Testis (tissue), 2 donors: ENCODE measurements at regions not wholly inside any gene's neighbourhood (a gene's known extent, or its start where the extent isn't known, plus 50 kb on each side); places are given as distances from the start of the nearest gene placed in this dataset.

Experiments
- DNase-seq: peaks from one replicate; pipeline ENCODE4 v3.0.0-alpha.2; 2019
- H3K27ac ChIP-seq, 2 donors: fragments of 200-600 bp; sonication (generic); one replicate each; pipeline ENCODE4 v1.5.1; 2019
- H3K27me3 ChIP-seq: fragments of 200-600 bp; sonication (generic); one replicate; pipeline ENCODE4 v1.5.1; 2019
- H3K36me3 ChIP-seq: fragments of 200-600 bp; sonication (generic); one replicate; pipeline ENCODE4 v1.5.1; 2017; ENCODE audit warnings: low read depth; ENCODE audit errors: missing control alignments
- H3K4me1 ChIP-seq: fragments of 200-600 bp; sonication (generic); one replicate; pipeline ENCODE4 v1.5.1; 2019
- H3K4me3 ChIP-seq, 2 donors: fragments of 200-600 bp; sonication (generic); one replicate each; pipeline ENCODE4 v1.5.1; 2017 to 2019
- H3K9me3 ChIP-seq: fragments of 200-600 bp; sonication (generic); one replicate; pipeline ENCODE4 v1.5.1; 2017
- CTCF ChIP-seq, 3 experiments: fragments of 450-650 bp in 2 of 3; fragments of 200-600 bp in 1 of 3; sonication (generic) in 1 of 3; IDR thresholded peaks; one replicate each; pipeline ENCODE4 v1.5.1; 2016 to 2019; ENCODE audit warnings: antibody characterized with exemption in 3 of 3, mild to moderate bottlenecking in 2 of 3, moderate library complexity in 1 of 3
- POLR2A ChIP-seq: fragments of 450-650 bp; IDR thresholded peaks from one replicate; pipeline ENCODE4 v1.6.1; 2017; ENCODE audit warnings: antibody characterized with exemption, mild to moderate bottlenecking, moderate library complexity
- WGBS, 2 donors: methylation state at CpG; one replicate each; pipeline ENCODE4 v1.1.5; 2018; 5-methylcytosine and 5-hydroxymethylcytosine counted together
- intact Hi-C: fragments of 100-400 bp; cut with DNase I; formaldehyde crosslinking; loops from one replicate; pipeline ENCODE4 v1.15.1; 2023; ENCODE audit warnings: low total_unique reads

- H3K27ac ChIP-seq = no peak overlapping the region
- no peaks in the 10 kb centered on the region for H3K27me3 ChIP-seq
- intact Hi-C loops = no loop called here
- H3K4me3 ChIP-seq = no peak overlapping the region
- H3K4me1 ChIP-seq = no peaks in the 10 kb centered on the region
- TF ChIP-seq POLR2A (no peak), CTCF (IDR thresholded peaks at IDR 0.05) (no peak)
- H3K9me3 ChIP-seq = no peaks in the 10 kb centered on the region
- DNase-seq = no peak
- no peaks in the 10 kb centered on the region for H3K36me3 ChIP-seq
- WGBS, 2 donors = 88 to 98% methylated on average over 2 of the region's 2 CpGs
Observed at GRCh38 chr12:115273456-115273855, 589.5 kb upstream of the TBX3 start.

- H3K4me3 ChIP-seq = no peak overlapping the region
- no peak for DNase-seq
- no peaks in the 10 kb centered on the region for H3K4me1 ChIP-seq
- H3K27ac ChIP-seq = no peak overlapping the region
- no peaks in the 10 kb centered on the region for H3K36me3 ChIP-seq
- WGBS, 2 donors = 89 to 93% methylated on average over 4 of the region's 4 CpGs
- no peak for TF ChIP-seq CTCF (IDR thresholded peaks at IDR 0.05)
- TF ChIP-seq POLR2A = no peak
- H3K27me3 ChIP-seq = no peaks in the 10 kb centered on the region
- intact Hi-C loops = no loop called here
- H3K9me3 ChIP-seq = no peaks in the 10 kb centered on the region
Observed at GRCh38 chr12:115268451-115268850, 584.5 kb upstream of the TBX3 start.

- no peak for TF ChIP-seq POLR2A
- no peak for TF ChIP-seq CTCF (IDR thresholded peaks at IDR 0.05)
- WGBS, 2 donors = 80 to 87% methylated on average over 3 of the region's 3 CpGs
Observed at GRCh38 chr12:115267891-115268290, 583.9 kb upstream of the TBX3 start.

GRCh38 chr12:115267464-115267863 lies 583.5 kb upstream of the TBX3 start:
- no peaks in the 10 kb centered on the region for H3K36me3 ChIP-seq
- intact Hi-C loops = no loop called here
- no peak for DNase-seq
- 60 to 64% methylated on average over 3 of the region's 3 CpGs for WGBS, 2 donors
- H3K4me1 ChIP-seq = no peaks in the 10 kb centered on the region
- H3K27ac ChIP-seq = no peak overlapping the region
- H3K27me3 ChIP-seq = no peaks in the 10 kb centered on the region
- no peaks in the 10 kb centered on the region for H3K9me3 ChIP-seq
- TF ChIP-seq POLR2A = no peak
- no peak for TF ChIP-seq CTCF (IDR thresholded peaks at IDR 0.05)
- H3K4me3 ChIP-seq = no peak overlapping the region

More at GRCh38 chr12:115267891-115268290, 583.9 kb upstream of the TBX3 start:
- Histone ChIP-seq H3K4me3 (no peak overlapping the region), H3K27ac (no peak overlapping the region), H3K9me3 (no peaks in the 10 kb centered on the region), H3K27me3 (no peaks in the 10 kb centered on the region), H3K36me3 (no peaks in the 10 kb centered on the region), H3K4me1 (no peaks in the 10 kb centered on the region)
- intact Hi-C loops = no loop called here
- no peak for DNase-seq

- Histone ChIP-seq H3K9me3 (no peaks in the 10 kb centered on the region), H3K27me3 (no peaks in the 10 kb centered on the region), H3K4me1 (no peaks in the 10 kb centered on the region), H3K36me3 (no peaks in the 10 kb centered on the region), H3K4me3 (no peak overlapping the region), H3K27ac (no peak overlapping the region)
- DNase-seq = no peak
- WGBS, 2 donors = 84 to 92% methylated on average over 6 of the region's 6 CpGs
- TF ChIP-seq CTCF (IDR thresholded peaks at IDR 0.05) = no peak
- no peak for TF ChIP-seq POLR2A
- intact Hi-C loops = no loop called here
Observed at GRCh38 chr12:115264605-115265004, 580.6 kb upstream of the TBX3 start.
